D341Med (cell line): ENCODE measurements at regions not wholly inside any gene's neighbourhood (a gene's known extent, or its start where the extent isn't known, plus 50 kb on each side); places are given as distances from the start of the nearest gene placed in this dataset.
"Not testable (repeated sequence)": the region's sequence is repeated elsewhere in the genome, so short reads cannot be mapped to it uniquely, and the experiment has no call there.

Experiments used
- DNase-seq: peaks from one replicate; pipeline ENCODE4 v3.0.0; 2012; ENCODE audit warnings: low spot score

- DNase-seq = no peak
Measured at GRCh38 chr18:64407606-64408005, 258.7 kb upstream of the LINC00305 start.

DNA sequence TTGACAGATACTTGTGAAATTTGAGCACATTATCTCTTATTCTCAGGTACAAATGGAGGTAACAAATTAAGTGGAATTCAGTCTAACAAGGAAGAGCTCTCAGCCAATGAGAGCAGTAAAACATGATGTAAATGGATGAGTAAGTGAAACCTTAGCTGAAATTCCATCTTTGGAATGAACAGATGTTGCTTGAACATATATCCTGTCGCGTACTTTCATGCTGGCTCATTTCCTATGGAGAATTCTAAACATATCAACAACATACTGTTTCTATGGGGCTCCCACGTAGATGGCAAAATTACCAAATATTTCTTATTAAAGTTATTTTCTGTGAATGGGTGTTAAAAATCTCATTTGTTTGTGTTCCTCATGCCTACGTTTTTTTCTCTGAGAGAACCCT lies 256.3 kb upstream of the LINC00305 start:
- no peak for DNase-seq

DNA sequence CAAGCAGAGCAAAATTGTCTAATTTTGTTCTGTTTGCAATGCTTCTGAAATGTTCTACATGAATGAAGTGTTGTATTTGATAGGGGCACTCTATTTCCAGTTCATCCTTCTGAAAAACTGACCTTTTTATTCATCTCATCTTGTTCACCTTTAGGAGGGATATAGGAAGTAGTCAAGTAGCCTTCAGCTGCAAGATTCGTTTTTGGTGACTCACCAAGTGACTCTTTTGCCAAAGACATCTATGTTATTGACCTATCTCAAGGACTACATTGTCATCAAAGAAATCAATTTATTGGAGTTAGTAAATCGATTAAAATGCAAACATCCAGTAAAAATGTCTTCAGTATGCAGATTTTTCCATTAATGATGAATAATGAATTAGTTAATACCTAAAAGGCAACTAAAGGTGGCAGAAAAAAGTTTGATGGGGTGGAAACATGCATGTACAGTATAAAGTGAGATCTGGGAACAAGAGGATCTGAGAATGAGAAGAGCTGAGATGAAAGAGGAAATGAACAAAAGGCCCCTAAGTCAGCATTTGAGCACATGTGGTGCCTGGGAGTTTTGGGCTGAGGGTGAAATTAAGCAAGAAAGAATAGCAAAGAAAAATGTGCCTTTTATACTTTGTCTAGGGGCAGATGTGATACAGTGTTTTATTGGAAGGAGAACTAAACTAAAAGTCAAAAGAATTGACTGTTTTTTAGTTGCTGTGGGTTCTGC lies 255.1 kb upstream of the LINC00305 start:
- DNase-seq = no peak

GRCh38 chr18:64402636-64403035 lies 253.7 kb upstream of the LINC00305 start:
- no peak for DNase-seq

GRCh38 chr18:64401268-64402060 lies 252.6 kb upstream of the LINC00305 start:
- no peak for DNase-seq

GRCh38 chr18:64399566-64399965 lies 250.7 kb upstream of the LINC00305 start:
- DNase-seq = no peak

DNA sequence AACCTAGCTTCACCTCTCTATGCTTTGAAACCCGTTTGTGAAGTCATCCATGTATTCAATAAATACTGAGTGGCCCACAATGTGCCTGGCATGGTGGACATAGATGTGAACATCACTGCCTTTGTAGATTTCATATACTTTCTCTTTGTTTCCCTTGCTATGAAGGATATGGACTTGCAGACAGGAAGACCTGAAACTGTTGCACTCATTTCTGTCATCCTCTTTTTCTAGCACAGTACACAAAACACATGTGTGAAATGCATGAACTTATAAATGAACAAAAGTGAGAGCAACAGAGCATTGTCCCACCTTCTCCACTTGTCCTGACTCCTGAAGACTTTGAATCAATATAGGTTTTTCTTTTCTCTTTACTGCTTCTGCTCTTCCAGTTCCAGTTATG lies 249.4 kb upstream of the LINC00305 start:
- DNase-seq = no peak

DNA sequence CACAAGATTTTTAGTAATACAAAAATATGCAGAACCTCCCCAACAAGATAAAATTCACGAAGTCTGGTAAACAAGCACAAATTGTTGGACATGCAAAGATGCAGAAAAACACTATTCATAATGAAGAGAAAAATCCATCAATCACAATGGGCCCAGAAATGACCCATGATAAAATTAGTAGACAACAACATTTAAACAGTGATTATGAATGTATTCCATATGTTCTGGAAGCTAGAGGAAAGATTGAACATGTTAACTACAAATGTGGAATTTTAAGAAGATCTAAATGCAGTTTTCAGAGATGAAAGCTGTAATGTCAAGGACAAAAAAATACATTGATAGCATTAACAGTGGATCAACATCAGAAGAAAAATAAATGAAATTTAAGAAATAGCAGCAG lies 243.3 kb upstream of the LINC00305 start:
- no peak for DNase-seq

GRCh38 chr18:64384101-64384500 lies 235.2 kb upstream of the LINC00305 start:
- no peak for DNase-seq

DNA sequence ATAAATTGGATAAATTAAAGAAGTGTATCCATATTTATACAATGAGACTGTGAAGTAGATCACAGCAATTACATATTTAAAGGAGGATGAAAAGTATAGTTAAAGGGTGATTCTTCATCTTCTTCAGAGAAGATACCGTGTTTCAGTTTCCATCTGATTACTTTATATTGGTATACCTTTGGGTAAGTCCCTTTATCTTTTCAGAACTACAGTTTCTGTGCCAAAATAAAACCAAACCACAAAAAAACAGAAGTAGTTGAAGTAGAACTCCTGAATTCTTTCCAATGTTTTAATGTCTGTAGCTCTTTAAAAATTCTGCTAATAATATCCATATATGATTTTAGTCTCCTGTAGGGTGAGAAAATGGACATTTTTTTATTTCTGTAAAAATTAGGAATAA lies 231.2 kb upstream of the LINC00305 start:
- DNase-seq = no peak

- DNase-seq = no peak
Measured at GRCh38 chr18:64379662-64380061, 230.8 kb upstream of the LINC00305 start.

DNA sequence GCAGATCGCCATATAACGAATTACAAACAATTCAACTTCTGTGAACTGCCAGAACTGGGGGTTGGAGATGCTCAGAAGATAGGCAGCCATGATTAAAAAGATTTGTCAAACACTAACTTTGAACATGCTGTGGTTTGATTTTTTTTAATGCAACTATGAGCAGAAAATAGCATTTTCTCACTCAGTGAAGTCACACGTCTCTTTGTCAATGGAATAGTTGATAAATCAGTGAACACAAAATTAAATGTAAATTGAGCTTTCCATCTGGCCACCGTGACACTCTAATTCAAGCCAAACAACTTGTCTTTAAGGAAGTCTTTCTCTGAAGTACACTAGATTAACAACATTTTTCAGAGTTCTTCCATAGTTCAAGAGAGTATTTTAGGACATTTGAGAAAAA lies 228.6 kb upstream of the LINC00305 start:
- DNase-seq = no peak

GRCh38 chr18:64372850-64373249 lies 224.0 kb upstream of the LINC00305 start:
- DNase-seq = no peak

DNA sequence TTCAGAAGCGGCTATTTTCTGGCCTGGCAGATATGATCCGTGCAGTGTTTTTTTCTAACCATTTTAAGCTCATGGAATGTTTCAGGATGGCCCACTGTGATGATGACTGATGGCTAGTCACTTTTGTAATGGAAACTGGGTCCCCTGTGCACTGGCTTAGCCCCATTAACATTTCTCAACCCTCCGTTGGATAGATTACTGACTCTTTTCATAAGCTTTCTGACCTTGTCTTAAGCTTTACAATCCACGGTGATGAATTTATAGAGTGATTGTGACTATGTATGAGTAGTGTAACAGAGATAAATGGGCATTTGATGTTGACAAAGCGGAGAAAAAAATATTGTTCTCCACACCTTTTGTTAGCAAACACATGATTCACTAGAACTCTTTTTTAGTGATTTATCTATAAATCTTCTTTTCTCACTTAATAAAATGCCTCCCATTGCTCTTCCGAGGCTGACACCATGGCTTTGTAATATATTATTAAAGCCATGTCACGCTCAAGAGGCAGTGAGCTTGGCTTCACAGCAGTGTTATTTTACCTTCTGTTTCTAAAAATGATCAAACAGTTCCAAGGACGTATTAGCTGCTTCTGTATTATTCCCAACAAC lies 221.0 kb upstream of the LINC00305 start:
- DNase-seq = not testable (repeated sequence)

- DNase-seq = no peak
Measured at GRCh38 chr18:64365106-64365505, 216.2 kb upstream of the LINC00305 start.

GRCh38 chr18:64337673-64338072 lies 188.8 kb upstream of the LINC00305 start:
- DNase-seq = no peak

DNA sequence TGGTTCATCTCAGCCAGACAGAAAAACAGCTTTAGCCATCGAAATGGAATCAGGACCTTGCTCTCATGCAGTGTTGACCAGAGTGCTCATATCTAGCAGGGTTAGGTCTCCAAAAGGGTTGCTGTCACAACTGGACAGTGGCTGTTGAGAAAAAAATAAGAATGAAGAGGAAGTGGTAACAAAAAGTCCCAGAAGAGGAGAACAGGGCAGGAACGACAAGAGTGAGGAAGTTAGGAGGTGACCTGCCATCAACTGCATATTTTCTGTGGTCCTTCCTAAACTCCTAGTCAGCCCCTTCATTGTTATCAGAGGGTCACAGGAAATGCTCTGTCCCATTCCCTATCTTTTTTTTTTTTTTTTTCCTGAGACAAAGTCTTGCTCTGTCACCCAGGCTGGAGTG lies 188.1 kb upstream of the LINC00305 start:
- DNase-seq = no peak

GRCh38 chr18:64334748-64335147 lies 185.9 kb upstream of the LINC00305 start:
- DNase-seq = no peak

DNA sequence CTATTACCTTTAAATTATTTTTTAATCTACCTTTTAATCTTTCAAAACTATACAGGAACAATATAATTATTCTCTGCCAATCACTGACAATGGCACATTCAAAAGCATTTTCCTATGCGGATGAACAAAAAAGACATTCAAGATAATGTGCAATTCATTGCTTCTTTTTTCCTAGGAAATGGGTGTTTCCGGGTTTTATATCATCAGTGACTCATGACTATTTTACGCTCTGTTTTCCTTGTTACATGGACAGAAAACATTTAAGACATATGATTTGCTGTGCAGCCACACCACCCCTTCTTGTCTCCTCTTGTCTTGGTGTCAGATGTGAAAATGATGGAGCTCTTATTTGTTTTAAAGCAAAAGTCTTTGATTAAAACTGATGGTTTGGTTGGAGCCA lies 184.7 kb upstream of the LINC00305 start:
- no peak for DNase-seq

DNA sequence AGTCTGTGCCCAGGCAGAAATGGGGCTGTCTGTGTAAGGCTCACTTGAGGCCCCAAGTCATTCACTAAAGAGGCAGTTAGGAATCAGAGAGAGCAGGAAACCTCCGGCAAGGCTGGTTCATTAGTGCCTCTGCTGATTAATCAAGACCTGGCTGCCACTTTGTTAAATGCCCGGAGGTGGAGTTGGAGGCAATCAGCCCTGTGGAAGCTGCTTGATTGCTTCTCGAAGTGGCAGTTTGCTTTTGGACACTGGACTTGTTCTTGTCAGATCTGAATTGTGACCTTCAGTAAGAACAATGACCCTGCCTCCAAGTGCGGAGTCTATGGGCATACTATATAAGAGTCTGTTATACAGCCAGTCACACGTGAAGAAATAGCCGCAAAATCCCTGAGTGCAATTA lies 183.9 kb upstream of the LINC00305 start:
- DNase-seq = no peak

- DNase-seq = no peak
Measured at GRCh38 chr18:64331419-64331818, 182.5 kb upstream of the LINC00305 start.

GRCh38 chr18:64330931-64331330 lies 182.0 kb upstream of the LINC00305 start:
- no peak for DNase-seq

DNA sequence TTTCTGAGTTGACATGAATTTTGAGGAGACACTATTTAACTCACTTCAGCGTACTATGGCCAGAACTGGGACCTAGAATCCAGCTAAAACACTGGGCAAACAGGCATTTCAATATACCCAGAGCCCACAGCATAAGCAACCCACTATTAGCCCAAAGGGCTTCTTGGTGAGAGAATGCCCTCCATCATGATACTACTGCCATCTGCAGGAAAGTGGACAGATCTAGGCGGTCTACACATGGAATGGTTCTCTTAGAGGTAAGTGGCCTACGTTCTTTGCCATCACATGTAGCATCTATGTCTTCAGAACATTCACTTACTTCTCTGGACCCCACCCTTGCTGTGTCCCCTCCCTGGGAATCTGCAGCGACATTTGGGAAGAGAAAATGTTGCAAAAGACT lies 181.3 kb upstream of the LINC00305 start:
- DNase-seq = peak; percentile 34
